ENCODE measurements at regions not wholly inside any gene's neighbourhood (a gene's known extent, or its start where the extent isn't known, plus 50 kb on each side); places are given as distances from the start of the nearest gene placed in this dataset.

- H3K4me3 ChIP-seq (ENCODE audit: low read depth, low read length), result no peak overlapping the region
- no peak for TF ChIP-seq CTCF (conservative IDR thresholded peaks at IDR 0.05; ENCODE audit: low read depth, low read length)
- DNase-seq (ENCODE audit: low read depth), result no peak
Measured at GRCh38 chr2:205858881-205859441, 176.7 kb downstream of the NRP2 start.

- DNase-seq (ENCODE audit: low read depth), result no peak
- no peak overlapping the region for H3K4me3 ChIP-seq (ENCODE audit: low read depth, low read length)
- TF ChIP-seq CTCF (conservative IDR thresholded peaks at IDR 0.05; ENCODE audit: low read depth, low read length), result no peak
Measured at GRCh38 chr2:205858275-205858674, 176.0 kb downstream of the NRP2 start.

- DNase-seq (ENCODE audit: low read depth), result no peak
- TF ChIP-seq CTCF (conservative IDR thresholded peaks at IDR 0.05; ENCODE audit: low read depth, low read length), result no peak
- H3K4me3 ChIP-seq (ENCODE audit: low read depth, low read length), result no peak overlapping the region
Measured at GRCh38 chr2:205857520-205858237, 175.4 kb downstream of the NRP2 start.

GRCh38 chr2:205852457-205852856 is 170.2 kb downstream of the NRP2 start:
- DNase-seq (ENCODE audit: low read depth), result no peak
- TF ChIP-seq CTCF (conservative IDR thresholded peaks at IDR 0.05; ENCODE audit: low read depth, low read length), result no peak
- no peak overlapping the region for H3K4me3 ChIP-seq (ENCODE audit: low read depth, low read length)

- no peak for DNase-seq (ENCODE audit: low read depth)
- TF ChIP-seq CTCF (conservative IDR thresholded peaks at IDR 0.05; ENCODE audit: low read depth, low read length), result no peak
- no peak overlapping the region for H3K4me3 ChIP-seq (ENCODE audit: low read depth, low read length)
Measured at GRCh38 chr2:205850611-205851010, 168.3 kb downstream of the NRP2 start.

GRCh38 chr2:205850132-205850531 is 167.8 kb downstream of the NRP2 start:
- H3K4me3 ChIP-seq (ENCODE audit: low read depth, low read length), result no peak overlapping the region
- no peak for DNase-seq (ENCODE audit: low read depth)
- no peak for TF ChIP-seq CTCF (conservative IDR thresholded peaks at IDR 0.05; ENCODE audit: low read depth, low read length)

- H3K4me3 ChIP-seq (ENCODE audit: low read depth, low read length), result no peak overlapping the region
- no peak for TF ChIP-seq CTCF (conservative IDR thresholded peaks at IDR 0.05; ENCODE audit: low read depth, low read length)
- no peak for DNase-seq (ENCODE audit: low read depth)
Measured at GRCh38 chr2:205849136-205849535, 166.8 kb downstream of the NRP2 start.

Data from choroid plexus epithelial cell (primary cell).